ENCODE measurements at regions not wholly inside any gene's neighbourhood (a gene's known extent, or its start where the extent isn't known, plus 50 kb on each side); places are given as distances from the start of the nearest gene placed in this dataset.

DNA sequence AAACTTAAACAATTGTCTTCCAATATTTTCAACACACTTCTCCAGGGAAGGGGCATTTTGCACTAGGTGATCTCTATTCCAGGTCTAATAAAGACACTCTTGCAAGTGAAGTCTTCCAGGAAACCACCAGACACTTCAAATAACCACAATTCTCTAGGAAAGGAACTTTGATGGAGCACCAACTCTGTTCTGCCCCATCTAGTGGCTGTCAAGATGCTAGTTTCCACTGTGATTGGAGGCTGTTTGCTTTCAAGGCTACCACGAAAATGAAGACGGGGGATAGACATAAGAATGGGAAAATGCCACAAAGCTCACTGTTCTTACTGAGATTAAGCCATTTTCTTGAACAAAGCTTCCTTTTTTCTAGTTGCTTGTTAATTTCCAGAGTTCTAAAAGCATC is 100.6 kb upstream of the F9 start:
- TF ChIP-seq, protein P1, sequence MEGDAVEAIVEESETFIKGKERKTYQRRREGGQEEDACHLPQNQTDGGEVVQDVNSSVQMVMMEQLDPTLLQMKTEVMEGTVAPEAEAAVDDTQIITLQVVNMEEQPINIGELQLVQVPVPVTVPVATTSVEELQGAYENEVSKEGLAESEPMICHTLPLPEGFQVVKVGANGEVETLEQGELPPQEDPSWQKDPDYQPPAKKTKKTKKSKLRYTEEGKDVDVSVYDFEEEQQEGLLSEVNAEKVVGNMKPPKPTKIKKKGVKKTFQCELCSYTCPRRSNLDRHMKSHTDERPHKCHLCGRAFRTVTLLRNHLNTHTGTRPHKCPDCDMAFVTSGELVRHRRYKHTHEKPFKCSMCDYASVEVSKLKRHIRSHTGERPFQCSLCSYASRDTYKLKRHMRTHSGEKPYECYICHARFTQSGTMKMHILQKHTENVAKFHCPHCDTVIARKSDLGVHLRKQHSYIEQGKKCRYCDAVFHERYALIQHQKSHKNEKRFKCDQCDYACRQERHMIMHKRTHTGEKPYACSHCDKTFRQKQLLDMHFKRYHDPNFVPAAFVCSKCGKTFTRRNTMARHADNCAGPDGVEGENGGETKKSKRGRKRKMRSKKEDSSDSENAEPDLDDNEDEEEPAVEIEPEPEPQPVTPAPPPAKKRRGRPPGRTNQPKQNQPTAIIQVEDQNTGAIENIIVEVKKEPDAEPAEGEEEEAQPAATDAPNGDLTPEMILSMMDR (IDR thresholded peaks at IDR 0.05), result no peak
- TF ChIP-seq POLR2AphosphoS5 (IDR thresholded peaks at IDR 0.05), result no peak
- TF ChIP-seq EP300 (IDR thresholded peaks at IDR 0.05), result no peak
- TF ChIP-seq POLR2A (IDR thresholded peaks at IDR 0.05), result no peak
